ENCODE measurements at regions not wholly inside any gene's neighbourhood (a gene's known extent, or its start where the extent isn't known, plus 50 kb on each side); places are given as distances from the start of the nearest gene placed in this dataset.
A peak's percentile ranks its signal among the peaks of the same experiment; 100 is the strongest.

DNA sequence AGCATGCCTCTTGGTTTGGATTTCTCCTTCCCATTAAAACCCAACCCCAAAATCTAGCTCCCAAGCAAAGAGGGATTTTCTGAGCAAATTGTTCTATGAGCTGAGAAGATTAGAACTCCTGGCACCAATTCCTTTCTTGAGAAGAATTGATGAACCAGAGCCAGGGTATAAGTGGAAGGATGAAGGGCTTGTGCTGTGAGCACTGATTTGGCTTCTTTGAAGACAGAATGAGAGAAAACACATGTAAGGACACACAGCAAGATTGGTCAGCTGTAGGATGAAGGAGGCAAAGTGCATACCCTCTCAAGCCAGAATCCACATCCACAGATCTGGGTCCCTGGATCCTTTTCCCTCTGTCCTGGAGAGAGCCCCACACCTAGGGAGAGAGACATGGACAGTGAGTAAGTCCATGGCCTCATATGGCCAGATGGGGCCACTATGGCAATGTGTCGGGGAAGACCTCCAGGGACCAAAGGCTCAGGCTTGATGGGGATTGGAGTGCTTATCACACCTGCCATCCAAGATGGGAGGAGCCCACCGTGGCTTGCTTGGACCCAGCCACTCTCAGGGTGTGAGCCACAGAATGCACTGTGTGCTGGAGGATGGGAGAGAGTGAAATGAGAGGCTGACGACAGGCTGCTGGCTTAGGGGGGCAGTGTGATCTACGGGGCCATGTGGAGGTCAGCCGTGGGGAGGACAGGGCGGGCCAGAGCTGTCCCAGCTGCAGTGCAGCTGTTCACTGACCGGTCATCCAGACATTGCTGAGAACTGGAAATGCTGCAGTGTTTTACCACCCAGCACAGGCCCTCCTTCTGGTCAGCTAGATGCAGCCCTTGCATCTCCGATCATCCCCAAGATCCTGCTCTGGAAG, 339.8 kb downstream of the CYP26B1 start:
- TF ChIP-seq, protein P1, sequence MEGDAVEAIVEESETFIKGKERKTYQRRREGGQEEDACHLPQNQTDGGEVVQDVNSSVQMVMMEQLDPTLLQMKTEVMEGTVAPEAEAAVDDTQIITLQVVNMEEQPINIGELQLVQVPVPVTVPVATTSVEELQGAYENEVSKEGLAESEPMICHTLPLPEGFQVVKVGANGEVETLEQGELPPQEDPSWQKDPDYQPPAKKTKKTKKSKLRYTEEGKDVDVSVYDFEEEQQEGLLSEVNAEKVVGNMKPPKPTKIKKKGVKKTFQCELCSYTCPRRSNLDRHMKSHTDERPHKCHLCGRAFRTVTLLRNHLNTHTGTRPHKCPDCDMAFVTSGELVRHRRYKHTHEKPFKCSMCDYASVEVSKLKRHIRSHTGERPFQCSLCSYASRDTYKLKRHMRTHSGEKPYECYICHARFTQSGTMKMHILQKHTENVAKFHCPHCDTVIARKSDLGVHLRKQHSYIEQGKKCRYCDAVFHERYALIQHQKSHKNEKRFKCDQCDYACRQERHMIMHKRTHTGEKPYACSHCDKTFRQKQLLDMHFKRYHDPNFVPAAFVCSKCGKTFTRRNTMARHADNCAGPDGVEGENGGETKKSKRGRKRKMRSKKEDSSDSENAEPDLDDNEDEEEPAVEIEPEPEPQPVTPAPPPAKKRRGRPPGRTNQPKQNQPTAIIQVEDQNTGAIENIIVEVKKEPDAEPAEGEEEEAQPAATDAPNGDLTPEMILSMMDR (IDR thresholded peaks at IDR 0.05; ENCODE audit: low read depth, low read length, missing control alignments) = no peak
- in situ Hi-C loops (cut with HindIII; ENCODE audit: low sequenced_read_pairs) = loop anchor here (25.0 kb wide), 1 partner anchor 329 kb away; the partner anchor contains the start of gene CYP26B1
- no peak for DNase-seq (ENCODE audit: low read depth)
- H3K4me3 ChIP-seq (ENCODE audit: low read depth, low read length) = no peak overlapping the region

DNA sequence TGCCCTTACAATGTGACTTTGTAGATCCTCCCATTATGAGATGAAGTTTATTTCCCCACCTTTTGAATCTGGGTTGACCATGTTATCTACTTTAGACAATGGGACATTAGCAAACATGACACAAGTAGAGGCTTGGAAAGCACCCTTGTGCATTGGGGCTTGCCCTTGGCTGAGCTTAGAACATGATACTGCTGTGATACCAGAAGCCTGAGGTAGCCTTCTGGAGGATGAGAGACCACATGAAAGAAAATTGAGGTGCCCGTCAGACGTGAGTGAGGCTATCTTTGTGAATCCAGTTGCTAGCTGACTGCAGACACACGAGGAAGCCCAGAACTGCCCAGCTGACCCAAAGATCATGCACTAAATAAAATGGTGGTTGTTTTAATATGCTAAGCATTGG, 341.2 kb downstream of the CYP26B1 start:
- in situ Hi-C loops (cut with HindIII; ENCODE audit: low sequenced_read_pairs) = loop anchor here (25.0 kb wide), 1 partner anchor 331 kb away; the partner anchor contains the start of gene CYP26B1
- TF ChIP-seq, protein P1 (IDR thresholded peaks at IDR 0.05; ENCODE audit: low read depth, low read length, missing control alignments) = no peak
- DNase-seq (ENCODE audit: low read depth) = no peak
- no peak overlapping the region for H3K4me3 ChIP-seq (ENCODE audit: low read depth, low read length)

DNA sequence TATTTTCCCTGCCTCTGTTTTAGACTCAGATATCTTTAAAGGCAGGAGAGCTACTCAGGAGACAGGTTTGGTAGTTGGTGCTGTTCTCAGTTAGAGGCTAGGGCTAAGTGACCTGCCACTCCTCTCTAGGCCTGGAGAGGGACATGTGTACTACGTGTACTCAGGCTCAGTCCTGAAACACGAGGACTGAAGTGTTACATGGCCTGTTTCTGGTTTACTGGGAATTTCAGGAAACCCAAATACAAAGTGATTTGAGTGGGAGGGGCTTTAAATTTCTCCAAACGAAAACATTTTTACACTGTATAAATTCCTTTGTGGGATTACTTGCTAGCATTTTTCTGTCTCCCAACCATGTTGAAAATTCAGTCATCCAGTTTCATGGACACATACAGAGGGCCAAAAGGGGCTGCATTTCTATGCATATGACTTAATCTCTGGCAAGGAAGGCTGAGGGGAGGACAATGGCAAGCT, 343.3 kb downstream of the CYP26B1 start:
- TF ChIP-seq, protein P1 (IDR thresholded peaks at IDR 0.05; ENCODE audit: low read depth, low read length, missing control alignments) = peak; percentile 5
- no peak overlapping the region for H3K4me3 ChIP-seq (ENCODE audit: low read depth, low read length)
- in situ Hi-C loops (cut with HindIII; ENCODE audit: low sequenced_read_pairs) = loop anchor here (25.0 kb wide), 1 partner anchor 333 kb away; the partner anchor contains the start of gene CYP26B1
- no peak for DNase-seq (ENCODE audit: low read depth)

DNA sequence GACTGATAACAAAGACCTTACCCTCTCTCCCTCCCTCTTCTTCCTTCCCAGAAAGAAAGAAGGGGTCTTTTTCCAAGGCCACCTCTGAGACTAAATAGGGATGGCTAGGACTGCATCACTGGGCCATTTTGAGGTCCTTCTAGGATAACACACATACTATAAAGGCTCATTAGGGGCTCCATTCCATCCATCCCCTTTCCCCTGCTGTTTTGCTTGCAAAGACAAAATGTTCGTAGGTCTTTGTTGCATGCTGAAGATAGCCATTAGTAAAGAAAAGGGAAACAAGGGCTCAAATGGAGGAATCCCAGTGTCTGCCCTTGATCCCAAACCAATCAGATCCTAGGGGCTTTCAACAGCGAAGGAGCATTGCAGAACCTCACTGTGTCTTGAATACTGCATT, 344.3 kb downstream of the CYP26B1 start:
- in situ Hi-C loops (cut with HindIII; ENCODE audit: low sequenced_read_pairs) = loop anchor here (25.0 kb wide), 1 partner anchor 334 kb away; the partner anchor contains the start of gene CYP26B1
- no peak overlapping the region for H3K4me3 ChIP-seq (ENCODE audit: low read depth, low read length)
- no peak for DNase-seq (ENCODE audit: low read depth)
- TF ChIP-seq, protein P1 (IDR thresholded peaks at IDR 0.05; ENCODE audit: low read depth, low read length, missing control alignments) = no peak

DNA sequence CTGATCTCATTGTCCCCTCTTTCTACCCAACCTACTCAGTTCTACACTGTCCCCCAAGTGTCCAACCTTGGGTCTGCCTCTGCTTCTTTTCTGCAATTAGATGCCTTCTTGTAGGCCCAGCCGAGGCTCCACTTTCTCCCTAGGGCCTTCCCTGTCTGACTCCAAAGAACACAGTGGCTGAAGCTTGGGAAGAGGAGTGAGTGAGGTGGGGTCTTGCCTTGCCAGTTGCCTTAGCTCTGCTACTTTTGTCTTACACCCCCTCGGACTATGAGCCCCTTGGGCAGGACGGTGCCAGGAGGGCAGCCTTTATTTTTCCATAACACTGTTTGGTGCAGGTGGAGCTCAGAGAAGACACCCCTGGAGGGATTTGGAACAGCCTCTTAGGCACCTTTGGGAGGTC, 345.1 kb downstream of the CYP26B1 start:
- TF ChIP-seq, protein P1 (IDR thresholded peaks at IDR 0.05; ENCODE audit: low read depth, low read length, missing control alignments) = no peak
- DNase-seq (ENCODE audit: low read depth) = no peak
- in situ Hi-C loops (cut with HindIII; ENCODE audit: low sequenced_read_pairs) = loop anchor here (25.0 kb wide), 1 partner anchor 335 kb away; the partner anchor contains the start of gene CYP26B1
- H3K4me3 ChIP-seq (ENCODE audit: low read depth, low read length) = no peak overlapping the region

DNA sequence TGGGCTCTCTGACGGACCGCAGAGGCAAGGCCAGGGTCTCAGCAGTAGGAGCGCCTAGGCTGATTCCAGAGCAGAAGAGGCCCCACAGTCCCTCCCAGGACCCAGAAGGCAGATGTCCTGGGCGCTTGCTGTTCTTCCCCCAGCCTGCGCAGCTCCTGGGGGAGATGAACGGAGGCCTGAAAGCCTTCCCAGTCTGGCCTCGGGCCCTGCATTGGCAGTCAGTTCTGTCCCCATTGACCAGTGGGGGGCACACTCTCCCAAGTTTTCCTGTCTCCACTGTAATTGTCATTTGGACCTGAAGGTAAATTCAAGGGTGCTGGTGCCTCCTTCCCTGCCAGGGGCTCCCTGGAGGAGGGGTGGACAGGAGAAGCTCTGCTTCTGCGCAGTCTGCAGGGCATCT, 345.7 kb downstream of the CYP26B1 start:
- TF ChIP-seq, protein P1 (IDR thresholded peaks at IDR 0.05; ENCODE audit: low read depth, low read length, missing control alignments) = peak; percentile 51
- in situ Hi-C loops (cut with HindIII; ENCODE audit: low sequenced_read_pairs) = loop anchor here (25.0 kb wide), 1 partner anchor 335 kb away; the partner anchor contains the start of gene CYP26B1
- H3K4me3 ChIP-seq (ENCODE audit: low read depth, low read length) = no peak overlapping the region
- peak; percentile 27 for DNase-seq (ENCODE audit: low read depth)
